GM12864 (cell line): ENCODE measurements at regions not wholly inside any gene's neighbourhood (a gene's known extent, or its start where the extent isn't known, plus 50 kb on each side); places are given as distances from the start of the nearest gene placed in this dataset.

Experiments
- DNase-seq: peaks from one replicate; pipeline ENCODE4 v3.0.0-alpha.2; 2011; ENCODE audit warnings: low read depth
- H3K4me3 ChIP-seq: 2 replicates; pipeline ENCODE4 v1.5.1; 2011; ENCODE audit warnings: mild to moderate bottlenecking, low read depth, low read length, control low read depth
- TF ChIP-seq, protein P1 (sequence below): IDR thresholded peaks from 2 replicates; pipeline ENCODE4 v1.5.1; 2011; ENCODE audit warnings: low read depth, mild to moderate bottlenecking, moderate library complexity, low read length, control low read depth, inconsistent platforms; ENCODE audit errors: missing control alignments

DNA sequence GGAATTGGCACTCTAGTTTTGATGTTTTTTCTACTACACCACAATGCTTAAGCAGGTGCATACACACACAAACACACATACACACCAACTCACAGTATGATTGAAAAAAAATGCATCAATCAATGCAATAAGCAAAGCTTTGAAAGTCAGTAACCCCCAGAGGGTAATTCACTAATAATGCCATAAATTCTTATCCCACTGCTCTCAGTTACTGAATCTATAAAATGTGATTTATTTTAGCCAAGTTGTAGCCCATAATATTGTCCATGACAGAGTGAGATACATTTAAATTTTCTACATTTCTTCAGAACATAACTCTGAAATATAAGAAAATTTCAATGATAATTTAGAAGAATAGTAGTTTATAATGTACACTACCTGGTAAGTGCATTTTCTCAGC lies 87.9 kb downstream of the LIG4 start:
- no peak for DNase-seq
- TF ChIP-seq, protein P1, sequence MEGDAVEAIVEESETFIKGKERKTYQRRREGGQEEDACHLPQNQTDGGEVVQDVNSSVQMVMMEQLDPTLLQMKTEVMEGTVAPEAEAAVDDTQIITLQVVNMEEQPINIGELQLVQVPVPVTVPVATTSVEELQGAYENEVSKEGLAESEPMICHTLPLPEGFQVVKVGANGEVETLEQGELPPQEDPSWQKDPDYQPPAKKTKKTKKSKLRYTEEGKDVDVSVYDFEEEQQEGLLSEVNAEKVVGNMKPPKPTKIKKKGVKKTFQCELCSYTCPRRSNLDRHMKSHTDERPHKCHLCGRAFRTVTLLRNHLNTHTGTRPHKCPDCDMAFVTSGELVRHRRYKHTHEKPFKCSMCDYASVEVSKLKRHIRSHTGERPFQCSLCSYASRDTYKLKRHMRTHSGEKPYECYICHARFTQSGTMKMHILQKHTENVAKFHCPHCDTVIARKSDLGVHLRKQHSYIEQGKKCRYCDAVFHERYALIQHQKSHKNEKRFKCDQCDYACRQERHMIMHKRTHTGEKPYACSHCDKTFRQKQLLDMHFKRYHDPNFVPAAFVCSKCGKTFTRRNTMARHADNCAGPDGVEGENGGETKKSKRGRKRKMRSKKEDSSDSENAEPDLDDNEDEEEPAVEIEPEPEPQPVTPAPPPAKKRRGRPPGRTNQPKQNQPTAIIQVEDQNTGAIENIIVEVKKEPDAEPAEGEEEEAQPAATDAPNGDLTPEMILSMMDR = no peak

DNA sequence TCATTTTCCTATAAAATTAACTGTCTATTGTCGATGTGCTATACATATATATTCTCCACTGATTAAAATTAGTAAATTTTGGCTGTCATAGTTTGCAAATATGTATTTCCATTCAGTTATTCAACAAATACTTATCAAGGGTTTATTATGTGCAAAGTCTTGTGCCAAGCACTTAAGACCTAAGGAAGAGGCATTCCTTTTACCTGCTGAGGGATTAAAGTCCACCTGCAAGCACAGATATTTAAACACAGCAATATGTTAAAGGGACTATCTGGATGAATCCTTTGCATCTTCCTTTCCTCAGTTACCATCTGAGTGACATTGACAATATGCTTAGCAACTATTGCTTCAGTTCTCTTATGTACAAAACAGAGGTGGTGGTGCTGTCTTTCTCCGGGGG lies 89.3 kb downstream of the LIG4 start:
- no peak overlapping the region for H3K4me3 ChIP-seq
- TF ChIP-seq, protein P1 = no peak
- no peak for DNase-seq

More for the DNA sequence above, 87.9 kb downstream of the LIG4 start:
- H3K4me3 ChIP-seq = no peak overlapping the region

DNA sequence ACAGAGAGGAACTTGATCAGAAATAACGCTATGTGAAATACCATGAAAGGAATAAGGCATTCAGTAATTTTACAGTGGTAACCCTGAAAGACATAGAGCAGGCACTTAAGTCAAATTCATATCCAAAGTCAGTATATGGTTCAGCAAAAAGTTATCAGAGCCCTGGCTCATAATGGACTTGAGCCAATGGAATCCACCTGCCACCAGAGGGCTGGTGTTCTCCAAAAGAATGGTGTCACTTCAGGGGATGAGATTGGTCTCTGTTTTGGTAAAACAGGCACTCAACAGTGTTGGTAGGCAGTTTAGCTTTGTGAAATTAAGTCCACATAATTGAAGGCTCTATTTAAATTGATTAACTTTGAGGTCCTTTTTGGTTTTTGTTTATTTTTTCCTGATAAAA lies 93.9 kb downstream of the LIG4 start:
- DNase-seq = no peak
- no peak overlapping the region for H3K4me3 ChIP-seq
- TF ChIP-seq, protein P1 = no peak

DNA sequence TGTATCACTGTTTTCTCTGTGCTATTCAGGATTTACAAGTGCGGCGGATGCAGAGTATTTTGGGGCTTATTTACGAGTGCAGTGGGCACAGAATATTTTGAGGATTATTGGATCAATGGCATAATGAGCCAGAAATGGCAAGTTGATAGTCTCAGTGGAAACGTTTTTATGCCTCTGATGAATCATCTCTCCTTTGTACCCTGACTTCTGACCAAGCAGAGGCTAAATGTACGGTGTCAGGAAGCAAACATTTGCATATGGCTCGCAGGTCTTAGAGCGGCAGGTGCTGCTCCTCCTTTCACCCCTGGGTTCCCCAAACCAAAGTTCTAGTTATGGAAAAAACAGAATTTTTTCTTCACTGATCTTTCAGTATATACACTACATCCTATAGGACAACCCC lies 94.5 kb downstream of the LIG4 start:
- DNase-seq = no peak
- TF ChIP-seq, protein P1 = no peak
- no peak overlapping the region for H3K4me3 ChIP-seq

DNA sequence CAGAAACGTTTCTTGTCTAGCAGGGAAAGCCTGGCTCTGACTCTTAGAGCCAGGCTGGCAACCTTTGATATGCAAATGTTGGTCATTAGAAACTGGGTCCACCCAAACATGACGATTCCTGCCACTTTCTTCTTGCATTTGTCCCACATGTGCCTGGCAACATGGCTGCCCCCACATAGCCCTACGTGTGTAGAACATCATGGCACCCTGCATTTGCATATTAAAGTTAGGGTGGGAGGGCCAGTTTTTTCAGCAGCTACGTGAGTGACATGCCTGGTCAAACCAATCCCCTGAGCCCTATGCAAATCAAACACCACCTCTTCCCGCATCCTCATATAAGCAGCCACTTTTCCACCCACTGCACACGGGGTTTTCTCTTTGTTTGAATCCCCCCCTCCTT lies 95.0 kb downstream of the LIG4 start:
- TF ChIP-seq, protein P1 = no peak
- no peak overlapping the region for H3K4me3 ChIP-seq
- no peak for DNase-seq

DNA sequence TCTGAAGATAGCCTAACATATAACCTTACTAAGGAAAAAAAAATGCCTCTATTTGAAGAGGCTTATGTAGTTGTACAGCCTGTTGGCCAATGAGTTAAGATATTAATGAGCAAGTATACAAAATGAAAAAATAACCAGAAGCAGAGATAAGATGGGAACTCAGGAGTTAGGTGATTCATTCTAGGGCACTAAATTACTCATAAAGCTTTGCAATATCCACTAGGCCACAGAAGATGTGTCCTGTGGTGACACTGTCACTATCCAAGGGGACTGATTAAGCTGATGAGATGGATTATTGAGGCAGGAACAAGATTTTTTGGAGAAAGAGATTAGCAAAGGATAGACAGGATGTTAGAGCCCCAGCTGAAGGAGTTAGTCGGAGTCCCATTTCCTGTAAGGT lies 99.6 kb downstream of the LIG4 start:
- H3K4me3 ChIP-seq = no peak overlapping the region
- no peak for DNase-seq
- TF ChIP-seq, protein P1 = no peak

DNA sequence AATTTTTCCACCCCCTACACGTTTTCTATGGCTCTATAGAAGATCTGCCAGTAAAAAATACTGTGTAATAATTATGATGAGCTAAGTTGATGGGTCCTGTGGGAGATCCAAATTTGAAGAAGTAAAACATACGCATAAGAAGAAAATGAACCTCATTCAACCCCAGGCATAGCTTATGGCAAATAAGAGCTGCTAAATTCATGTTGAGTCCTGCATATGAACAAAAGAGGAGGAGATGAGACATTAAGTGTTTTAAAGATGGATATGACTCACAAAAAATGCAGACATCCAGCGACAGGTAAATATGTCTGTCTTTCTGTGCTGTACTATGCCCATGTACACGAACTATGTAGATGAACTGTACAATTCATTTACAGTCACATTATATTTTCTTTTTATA lies 101.9 kb downstream of the LIG4 start:
- DNase-seq = no peak
- no peak overlapping the region for H3K4me3 ChIP-seq
- TF ChIP-seq, protein P1 = no peak
